ENCODE measurements at regions not wholly inside any gene's neighbourhood (a gene's known extent, or its start where the extent isn't known, plus 50 kb on each side); places are given as distances from the start of the nearest gene placed in this dataset.

DNA sequence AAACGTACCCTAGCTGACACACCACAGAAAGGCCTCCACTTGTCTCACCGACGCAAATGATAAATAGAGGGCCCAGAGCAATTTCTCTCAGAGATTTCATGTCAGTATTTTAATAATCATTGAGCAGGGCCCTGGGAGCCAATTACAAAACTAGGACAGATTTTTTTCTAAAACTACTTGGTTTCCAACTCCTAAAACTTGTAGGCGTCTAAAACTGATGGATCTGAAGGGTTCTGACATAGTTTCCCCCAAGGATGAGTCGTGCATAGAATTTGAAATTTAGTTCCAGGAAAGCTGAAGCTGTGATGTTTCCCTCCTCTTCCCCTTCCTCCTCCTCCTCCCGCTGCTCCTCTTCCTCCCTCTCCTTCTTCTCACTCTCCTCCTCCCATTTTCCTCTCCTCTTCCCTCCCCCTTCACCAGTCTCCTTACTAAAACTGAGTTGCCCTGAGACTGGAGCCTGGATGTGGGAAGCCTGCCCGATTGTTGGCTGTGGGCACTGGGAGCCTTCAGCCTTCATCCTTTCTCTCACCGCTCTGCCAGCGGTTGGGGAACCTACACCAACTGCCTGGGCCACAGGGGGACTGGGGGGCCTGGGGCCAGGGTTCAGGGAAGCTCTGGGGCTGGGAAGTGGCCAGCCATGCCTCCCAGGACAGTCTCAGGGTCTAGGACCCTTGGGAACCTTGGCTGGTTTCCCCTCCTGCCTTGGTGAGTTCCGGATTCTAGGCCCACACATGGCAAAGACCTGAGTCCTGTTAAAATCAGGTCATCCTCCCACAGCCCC lies 73.9 kb upstream of the SLC6A11 start:
- TF ChIP-seq, protein P1, sequence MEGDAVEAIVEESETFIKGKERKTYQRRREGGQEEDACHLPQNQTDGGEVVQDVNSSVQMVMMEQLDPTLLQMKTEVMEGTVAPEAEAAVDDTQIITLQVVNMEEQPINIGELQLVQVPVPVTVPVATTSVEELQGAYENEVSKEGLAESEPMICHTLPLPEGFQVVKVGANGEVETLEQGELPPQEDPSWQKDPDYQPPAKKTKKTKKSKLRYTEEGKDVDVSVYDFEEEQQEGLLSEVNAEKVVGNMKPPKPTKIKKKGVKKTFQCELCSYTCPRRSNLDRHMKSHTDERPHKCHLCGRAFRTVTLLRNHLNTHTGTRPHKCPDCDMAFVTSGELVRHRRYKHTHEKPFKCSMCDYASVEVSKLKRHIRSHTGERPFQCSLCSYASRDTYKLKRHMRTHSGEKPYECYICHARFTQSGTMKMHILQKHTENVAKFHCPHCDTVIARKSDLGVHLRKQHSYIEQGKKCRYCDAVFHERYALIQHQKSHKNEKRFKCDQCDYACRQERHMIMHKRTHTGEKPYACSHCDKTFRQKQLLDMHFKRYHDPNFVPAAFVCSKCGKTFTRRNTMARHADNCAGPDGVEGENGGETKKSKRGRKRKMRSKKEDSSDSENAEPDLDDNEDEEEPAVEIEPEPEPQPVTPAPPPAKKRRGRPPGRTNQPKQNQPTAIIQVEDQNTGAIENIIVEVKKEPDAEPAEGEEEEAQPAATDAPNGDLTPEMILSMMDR (IDR thresholded peaks at IDR 0.05; ENCODE audit: insufficient read depth, low read depth, low read length), result no peak
- TF ChIP-seq EZH2 (IDR thresholded peaks at IDR 0.05; ENCODE audit: insufficient read depth, low read length), result no peak

All from astrocyte (in vitro differentiated cells and primary cell).